ENCODE measurements at regions not wholly inside any gene's neighbourhood (a gene's known extent, or its start where the extent isn't known, plus 50 kb on each side); places are given as distances from the start of the nearest gene placed in this dataset.

DNA sequence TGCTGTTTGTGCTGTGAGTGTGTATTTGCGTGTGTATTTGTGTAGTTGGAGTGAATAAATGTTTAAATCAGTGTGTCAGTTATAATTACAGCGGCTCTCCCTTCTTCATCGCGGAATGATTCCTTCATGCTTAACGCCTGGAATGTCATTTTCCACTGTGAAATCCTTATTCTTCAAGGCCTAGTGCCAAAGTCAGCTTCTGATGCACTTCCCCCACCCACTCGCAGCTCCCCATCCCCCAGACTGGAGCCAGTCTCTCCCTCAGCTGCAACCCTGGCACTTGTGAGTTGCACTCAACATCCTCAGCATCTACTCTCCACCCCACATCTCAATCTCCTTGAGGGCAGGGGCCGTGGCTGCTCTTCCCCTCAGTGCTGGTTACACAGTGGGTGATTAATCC is 583.0 kb downstream of the BCOR start:
- no peaks in the 10 kb centered on the region for H3K36me3 ChIP-seq
- ATAC-seq (no peak), DNase-seq (no peak)
- 68 to 74% methylated on average over 7 of the region's 7 CpGs for WGBS, 2 donors
- peaks cover 0 to 51% (median 0%) of the 10 kb centered on the region in 7 donors for H3K27me3 ChIP-seq
- TF ChIP-seq, protein P1, sequence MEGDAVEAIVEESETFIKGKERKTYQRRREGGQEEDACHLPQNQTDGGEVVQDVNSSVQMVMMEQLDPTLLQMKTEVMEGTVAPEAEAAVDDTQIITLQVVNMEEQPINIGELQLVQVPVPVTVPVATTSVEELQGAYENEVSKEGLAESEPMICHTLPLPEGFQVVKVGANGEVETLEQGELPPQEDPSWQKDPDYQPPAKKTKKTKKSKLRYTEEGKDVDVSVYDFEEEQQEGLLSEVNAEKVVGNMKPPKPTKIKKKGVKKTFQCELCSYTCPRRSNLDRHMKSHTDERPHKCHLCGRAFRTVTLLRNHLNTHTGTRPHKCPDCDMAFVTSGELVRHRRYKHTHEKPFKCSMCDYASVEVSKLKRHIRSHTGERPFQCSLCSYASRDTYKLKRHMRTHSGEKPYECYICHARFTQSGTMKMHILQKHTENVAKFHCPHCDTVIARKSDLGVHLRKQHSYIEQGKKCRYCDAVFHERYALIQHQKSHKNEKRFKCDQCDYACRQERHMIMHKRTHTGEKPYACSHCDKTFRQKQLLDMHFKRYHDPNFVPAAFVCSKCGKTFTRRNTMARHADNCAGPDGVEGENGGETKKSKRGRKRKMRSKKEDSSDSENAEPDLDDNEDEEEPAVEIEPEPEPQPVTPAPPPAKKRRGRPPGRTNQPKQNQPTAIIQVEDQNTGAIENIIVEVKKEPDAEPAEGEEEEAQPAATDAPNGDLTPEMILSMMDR (IDR thresholded peaks at IDR 0.05), result no peak
- H3K4me3 ChIP-seq, result no peak overlapping the region
- H3K4me1 ChIP-seq, result peaks cover 0 to 17% (median 0%) of the 10 kb centered on the region in 9 donors
- no peak overlapping the region for H3K27ac ChIP-seq
- H3K9me3 ChIP-seq, result peaks cover 0 to 7% (median 0%) of the 10 kb centered on the region in 11 donors
- intact Hi-C loops (cut with DNase I), result no loop called here

DNA sequence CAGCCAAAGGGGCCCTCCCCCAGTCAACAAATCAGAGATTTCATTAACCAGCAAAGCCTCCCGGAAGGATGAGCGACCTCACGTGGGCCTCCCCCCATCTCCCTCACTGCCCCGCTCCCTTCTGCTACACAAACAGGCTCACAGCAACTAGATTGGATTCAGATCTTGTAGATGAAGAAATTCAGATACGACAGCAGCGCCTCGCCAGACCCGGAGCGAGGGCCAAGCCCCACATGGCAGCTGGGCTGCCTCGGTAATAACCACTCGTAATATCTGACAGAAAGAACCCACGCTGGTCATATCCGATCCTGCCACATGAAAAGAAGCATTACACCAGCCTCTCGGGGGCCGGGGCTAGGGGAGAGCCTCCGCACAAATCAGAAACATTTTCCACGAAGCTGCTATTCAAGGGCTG is 581.3 kb downstream of the BCOR start:
- H3K36me3 ChIP-seq, result no peaks in the 10 kb centered on the region
- no peak overlapping the region for H3K4me3 ChIP-seq
- no peak for DNase-seq
- H3K27ac ChIP-seq, result no peak overlapping the region
- peaks cover 0 to 59% (median 0%) of the 10 kb centered on the region in 7 donors for H3K27me3 ChIP-seq
- TF ChIP-seq, protein P1 (IDR thresholded peaks at IDR 0.05), result no peak
- H3K4me1 ChIP-seq, result peaks cover 0 to 21% (median 0%) of the 10 kb centered on the region in 9 donors
- ATAC-seq, result peak in 1 of 8 donors; percentile 11
- intact Hi-C loops (cut with DNase I), result no loop called here
- 74 to 83% methylated on average over 17 of the region's 17 CpGs for WGBS, 2 donors
- no peaks in the 10 kb centered on the region for H3K9me3 ChIP-seq

GRCh38 chrX:39518476-39519029 is 579.2 kb downstream of the BCOR start:
- 18 to 26% methylated on average over 11 to 16 of the region's 16 CpGs for WGBS, 2 donors

GRCh38 chrX:39519030-39519488 is 578.7 kb downstream of the BCOR start:
- Histone ChIP-seq H3K27me3 (peaks cover 0 to 59% (median 0%) of the 10 kb centered on the region in 7 donors), H3K27ac (peak overlapping the region; percentile 40 to 87 (median 71)), H3K36me3 (no peaks in the 10 kb centered on the region), H3K9me3 (peaks cover 0 to 5% (median 0%) of the 10 kb centered on the region in 11 donors), H3K4me3 (peak overlapping the region in 6 of 10 donors; percentile 9 to 32 (median 24)), H3K4me1 (peaks cover 0 to 21% (median 0%) of the 10 kb centered on the region in 9 donors)
- ATAC-seq (peak; percentile 16 to 65 (median 54)), DNase-seq (peak in 1 of 2 donors; percentile 44)
- intact Hi-C loops (cut with DNase I), result loop anchor here in 2 of 10 donors (2.0 kb wide), 2 partner anchors 44 to 46 kb away; no protein-coding TSS in a partner anchor
- WGBS, 2 donors, result 8% methylated on average over 19 of the region's 19 CpGs
- TF ChIP-seq, protein P1 (IDR thresholded peaks at IDR 0.05), result no peak

More at GRCh38 chrX:39518476-39519029, 579.2 kb downstream of the BCOR start:
- ATAC-seq, result peak; percentile 58 to 78 (median 69)
- DNase-seq, result peak; percentile 29 to 47
- no peaks in the 10 kb centered on the region for H3K36me3 ChIP-seq
- TF ChIP-seq, protein P1 (IDR thresholded peaks at IDR 0.05), result no peak
- peaks cover 0 to 21% (median 0%) of the 10 kb centered on the region in 9 donors for H3K4me1 ChIP-seq
- H3K27ac ChIP-seq, result peak overlapping the region; percentile 40 to 87 (median 71)
- peak overlapping the region in 6 of 10 donors; percentile 9 to 32 (median 24) for H3K4me3 ChIP-seq
- intact Hi-C loops (cut with DNase I), result loop anchor here in 2 of 10 donors (2.0 kb wide), 2 partner anchors 44 to 46 kb away; no protein-coding TSS in a partner anchor
- peaks cover 0 to 59% (median 0%) of the 10 kb centered on the region in 7 donors for H3K27me3 ChIP-seq
- peaks cover 0 to 5% (median 0%) of the 10 kb centered on the region in 11 donors for H3K9me3 ChIP-seq

All from heart right ventricle (tissue), 16 donors.